GM12892 (cell line): ENCODE measurements at regions not wholly inside any gene's neighbourhood (a gene's known extent, or its start where the extent isn't known, plus 50 kb on each side); places are given as distances from the start of the nearest gene placed in this dataset.

Source experiments
- POLR2A ChIP-seq: IDR thresholded peaks from 2 replicates; pipeline ENCODE4 v1.6.1; 2011; ENCODE audit warnings: low read depth, low read length, control low read depth
- POLR2AphosphoS5 ChIP-seq: IDR thresholded peaks from 2 replicates; pipeline ENCODE4 v1.6.1; 2011; ENCODE audit warnings: low read depth, low read length, control low read depth
- TAF1 ChIP-seq: IDR thresholded peaks from 2 replicates; pipeline ENCODE4 v1.6.1; 2011; ENCODE audit warnings: low read depth, mild to moderate bottlenecking, control low read depth, low read length, borderline replicate concordance

- TF ChIP-seq TAF1 (no peak), POLR2AphosphoS5 (no peak), POLR2A (no peak)
Observed at GRCh38 chr2:217402761-217403383, 543.0 kb upstream of the TNP1 start.
